ENCODE measurements at regions not wholly inside any gene's neighbourhood (a gene's known extent, or its start where the extent isn't known, plus 50 kb on each side); places are given as distances from the start of the nearest gene placed in this dataset.
"Not testable (repeated sequence)": the region's sequence is repeated elsewhere in the genome, so short reads cannot be mapped to it uniquely, and the experiment has no call there.

DNA sequence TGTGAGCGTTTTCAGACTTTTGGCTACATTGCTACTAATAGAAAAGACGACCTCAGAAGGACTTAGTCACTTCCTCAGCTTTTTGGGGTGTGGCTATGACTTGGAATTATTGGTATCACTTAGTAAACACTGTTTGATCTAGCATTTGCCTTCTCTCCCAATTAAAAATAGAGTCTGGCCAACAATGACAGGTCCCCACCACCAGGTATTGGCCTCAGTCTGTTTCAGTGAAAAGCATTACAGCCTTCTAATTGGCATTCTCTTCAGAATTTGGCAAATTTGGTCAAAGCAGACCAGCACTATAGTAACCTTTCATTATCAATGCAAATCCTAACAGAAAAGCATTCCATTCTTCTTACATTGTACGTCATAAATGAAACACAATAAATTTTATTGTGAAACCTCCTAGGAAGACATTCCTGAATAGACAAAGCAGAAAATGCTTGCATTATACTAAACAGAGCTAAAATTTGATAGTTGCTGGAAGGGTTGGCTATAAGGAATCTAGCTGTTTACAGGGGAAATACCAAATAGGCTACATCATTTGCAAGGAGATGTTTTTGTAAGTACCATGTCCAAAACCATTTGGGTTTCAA lies 613.9 kb downstream of the IRS1 start:
- DNase-seq: no peak

GRCh38 chr2:226184940-226185615 lies 614.5 kb downstream of the IRS1 start:
- no peak for DNase-seq

DNA sequence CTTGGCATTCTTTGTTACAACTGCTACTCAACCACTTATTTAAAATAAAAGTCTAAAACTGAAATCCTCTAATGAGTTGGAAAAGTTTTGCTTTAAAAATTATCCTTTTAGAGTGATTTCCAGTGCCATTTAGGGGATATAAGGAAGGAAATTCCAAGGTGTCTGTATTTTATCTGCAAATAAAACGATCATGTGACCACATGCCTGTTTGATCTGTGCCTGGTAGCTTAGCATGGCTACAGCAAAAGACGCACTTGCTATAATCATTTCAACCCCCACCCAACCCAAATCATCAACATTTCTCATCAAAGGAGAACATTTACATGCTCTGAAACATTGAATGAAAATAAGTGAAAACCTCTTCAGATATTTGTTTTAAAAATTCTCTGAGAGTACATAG lies 615.1 kb downstream of the IRS1 start:
- no peak for DNase-seq

GRCh38 chr2:226183550-226183949 lies 616.1 kb downstream of the IRS1 start:
- DNase-seq: no peak

GRCh38 chr2:226183033-226183432 lies 616.6 kb downstream of the IRS1 start:
- DNase-seq: no peak

GRCh38 chr2:226181909-226182308 lies 617.7 kb downstream of the IRS1 start:
- DNase-seq: no peak

DNA sequence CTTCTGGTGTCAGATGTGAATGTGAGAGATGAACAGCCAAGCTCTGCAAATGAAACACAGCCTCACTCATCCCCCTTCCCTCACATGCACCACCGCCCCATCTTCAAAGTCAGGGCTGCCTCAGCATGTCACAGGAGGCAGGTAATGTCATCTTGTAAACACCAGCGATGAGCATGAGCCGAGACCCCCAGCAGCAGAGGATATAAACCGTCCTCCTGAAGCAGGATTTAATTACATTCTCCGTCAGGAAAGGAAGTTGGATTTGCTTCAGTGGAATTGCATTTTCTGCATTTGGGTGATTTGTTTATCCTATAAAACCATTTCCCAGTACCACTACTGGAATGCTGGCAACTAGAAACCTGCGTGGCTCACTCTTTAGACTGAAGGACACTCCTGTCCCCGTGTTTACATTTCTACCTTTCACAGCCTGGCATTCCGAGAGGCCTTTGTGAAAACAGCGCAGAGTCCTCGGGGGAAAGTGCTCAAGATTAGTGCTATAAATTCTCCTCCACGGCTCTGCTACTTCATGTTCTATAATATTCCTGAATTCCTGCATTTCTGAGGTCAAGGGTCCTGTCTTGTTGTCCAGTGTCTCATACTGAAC lies 619.2 kb downstream of the IRS1 start:
- DNase-seq: no peak

GRCh38 chr2:226179010-226179409 lies 620.6 kb downstream of the IRS1 start:
- DNase-seq: no peak

GRCh38 chr2:226176283-226176984 lies 623.2 kb downstream of the IRS1 start:
- no peak for DNase-seq

- DNase-seq: no peak
Measured at GRCh38 chr2:226174390-226174789, 625.2 kb downstream of the IRS1 start.

DNA sequence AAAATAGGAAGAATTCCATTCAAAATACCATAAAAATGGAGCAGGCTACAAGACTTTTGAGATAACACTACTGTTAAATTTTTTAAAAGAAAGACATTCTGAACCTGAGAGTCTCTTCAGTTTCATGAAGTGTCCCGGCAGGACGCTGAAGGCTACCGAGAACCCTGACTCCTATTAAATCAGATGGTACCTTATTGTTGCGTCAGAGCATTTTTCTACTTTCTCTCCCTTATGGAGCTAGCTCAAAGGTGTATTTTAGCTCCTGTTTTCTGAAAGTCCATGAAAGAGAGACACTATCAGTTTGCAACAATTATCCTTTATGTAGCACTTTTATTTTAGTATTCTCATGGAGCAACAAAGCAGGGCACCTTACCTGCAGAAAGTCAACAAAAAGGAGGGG lies 626.7 kb downstream of the IRS1 start:
- no peak for DNase-seq

- no peak for DNase-seq
Measured at GRCh38 chr2:226172309-226172708, 627.3 kb downstream of the IRS1 start.

DNA sequence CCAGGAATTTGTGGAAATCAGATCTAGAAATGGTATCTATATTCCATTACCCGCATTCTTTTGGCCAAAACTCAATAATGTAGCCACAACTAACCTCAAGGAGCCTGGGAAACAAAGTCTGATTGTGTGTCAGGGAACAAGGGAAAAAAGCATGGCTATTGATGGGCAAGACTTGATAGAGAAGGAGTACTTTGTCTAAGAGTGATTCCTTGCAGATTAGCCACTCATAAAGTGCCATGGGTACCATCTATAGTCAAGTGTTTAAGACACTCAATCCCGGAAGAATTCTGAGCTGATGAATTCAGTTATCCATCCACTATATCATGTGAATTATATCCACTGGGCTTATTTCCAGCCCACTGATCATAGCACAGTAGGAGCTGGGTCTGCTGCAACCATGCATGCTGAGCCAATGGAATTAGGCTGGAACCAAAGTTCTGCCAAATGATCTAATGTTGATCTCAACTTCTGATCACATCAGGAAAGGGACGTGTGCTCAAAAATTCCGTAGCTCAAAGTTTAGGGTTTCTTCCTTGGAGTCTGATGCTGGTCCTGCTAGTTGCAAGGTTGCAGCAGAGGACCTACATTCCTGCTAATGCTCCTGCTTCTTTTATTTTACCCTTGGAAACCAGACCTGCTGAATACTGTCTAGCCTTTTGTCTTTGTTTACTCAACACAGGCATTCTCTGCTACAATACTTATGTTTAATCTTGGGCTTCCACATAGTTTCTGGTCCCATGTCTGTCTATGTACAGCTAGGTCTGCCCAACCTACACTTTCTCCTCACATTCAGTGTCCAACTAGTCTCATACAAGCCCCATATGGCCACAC lies 629.7 kb downstream of the IRS1 start:
- no peak for DNase-seq

DNA sequence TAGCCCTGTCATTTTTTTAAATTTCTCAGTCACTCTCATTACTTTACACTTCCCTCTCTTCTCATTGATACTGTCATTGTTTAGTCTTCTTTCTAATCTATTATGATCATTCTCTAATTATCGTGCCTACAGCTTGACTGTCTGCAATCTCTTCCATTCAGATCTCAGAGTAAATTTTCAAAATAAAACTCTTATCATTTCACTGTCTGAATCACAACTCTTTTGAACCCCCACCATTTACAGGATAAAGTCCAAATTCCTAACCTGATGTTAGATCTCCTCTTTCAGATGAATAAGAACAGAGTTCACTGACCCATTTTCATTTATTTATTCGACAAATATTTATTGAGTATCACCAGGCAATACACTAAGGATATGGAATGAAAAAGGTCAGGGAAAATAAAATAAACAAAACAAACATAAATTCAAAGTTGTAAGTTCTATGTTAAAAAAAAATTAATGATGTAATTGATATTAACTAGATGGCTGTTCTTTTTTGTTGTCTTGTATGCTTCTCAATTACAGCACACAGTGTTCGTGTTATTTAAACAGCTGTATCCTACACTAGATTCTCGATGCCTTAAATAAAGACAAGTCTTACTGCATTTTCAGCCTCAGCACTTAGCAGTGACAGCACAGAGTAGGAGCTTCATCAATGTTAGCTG lies 631.0 kb downstream of the IRS1 start:
- no peak for DNase-seq

DNA sequence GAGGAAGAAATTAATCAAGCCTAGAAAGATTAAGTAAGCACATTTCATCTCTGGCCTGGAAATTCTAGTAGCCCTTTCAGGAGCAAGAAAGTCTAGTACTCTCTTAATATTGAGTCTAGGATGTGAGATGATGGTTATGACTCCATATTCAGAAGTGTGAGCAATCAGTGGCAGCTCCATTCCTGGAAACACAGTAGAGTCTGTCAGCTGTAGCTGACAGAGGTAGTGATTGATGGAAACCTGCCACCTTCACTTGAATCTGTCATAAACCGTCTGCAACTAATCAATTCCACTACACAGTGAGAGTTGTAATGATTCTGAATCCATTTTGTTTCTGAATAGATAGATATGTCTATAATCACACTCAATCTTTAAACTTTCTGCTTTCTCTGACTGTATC lies 635.1 kb downstream of the IRS1 start:
- DNase-seq: no peak

DNA sequence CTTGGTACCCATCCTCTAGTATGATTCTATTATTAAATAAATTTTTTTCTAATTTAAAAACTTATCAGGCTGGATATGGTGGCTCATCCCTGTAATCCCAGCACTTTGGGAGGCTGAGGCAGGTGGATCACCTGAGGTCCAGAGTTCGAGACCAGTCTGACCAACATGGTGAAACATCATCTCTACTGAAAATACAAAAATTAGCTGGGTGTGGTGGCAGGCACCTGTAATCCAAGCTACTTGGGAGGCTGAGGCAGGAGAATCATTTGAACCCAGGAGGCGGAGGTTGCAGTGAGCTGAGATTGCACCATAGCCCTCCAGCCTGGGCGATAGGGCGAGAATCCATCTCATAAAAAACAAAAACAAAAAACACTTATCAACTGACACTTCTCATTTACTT lies 639.0 kb downstream of the IRS1 start:
- not testable (repeated sequence) for DNase-seq

- DNase-seq: no peak
Measured at GRCh38 chr2:226159875-226160479, 639.6 kb downstream of the IRS1 start.

DNA sequence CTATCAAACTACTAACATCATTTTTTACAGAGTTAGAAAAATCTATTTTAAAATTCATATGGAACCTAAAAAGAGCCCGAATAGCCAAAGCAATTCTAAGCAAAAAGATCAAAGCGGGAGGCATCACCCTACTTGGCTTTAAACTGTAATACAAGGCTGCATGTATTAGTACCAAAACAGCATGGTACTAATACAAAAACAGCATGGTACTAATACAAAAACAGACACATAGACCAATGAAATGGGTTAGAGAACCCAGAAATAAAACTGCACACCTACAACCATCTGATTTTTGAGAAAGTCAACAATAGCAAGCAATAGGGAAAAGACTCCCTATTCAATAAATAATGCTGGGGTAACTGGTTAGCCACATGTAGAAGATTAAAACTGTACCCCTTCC lies 640.7 kb downstream of the IRS1 start:
- no peak for DNase-seq

GRCh38 chr2:226158229-226158628 lies 641.4 kb downstream of the IRS1 start:
- no peak for DNase-seq

DNA sequence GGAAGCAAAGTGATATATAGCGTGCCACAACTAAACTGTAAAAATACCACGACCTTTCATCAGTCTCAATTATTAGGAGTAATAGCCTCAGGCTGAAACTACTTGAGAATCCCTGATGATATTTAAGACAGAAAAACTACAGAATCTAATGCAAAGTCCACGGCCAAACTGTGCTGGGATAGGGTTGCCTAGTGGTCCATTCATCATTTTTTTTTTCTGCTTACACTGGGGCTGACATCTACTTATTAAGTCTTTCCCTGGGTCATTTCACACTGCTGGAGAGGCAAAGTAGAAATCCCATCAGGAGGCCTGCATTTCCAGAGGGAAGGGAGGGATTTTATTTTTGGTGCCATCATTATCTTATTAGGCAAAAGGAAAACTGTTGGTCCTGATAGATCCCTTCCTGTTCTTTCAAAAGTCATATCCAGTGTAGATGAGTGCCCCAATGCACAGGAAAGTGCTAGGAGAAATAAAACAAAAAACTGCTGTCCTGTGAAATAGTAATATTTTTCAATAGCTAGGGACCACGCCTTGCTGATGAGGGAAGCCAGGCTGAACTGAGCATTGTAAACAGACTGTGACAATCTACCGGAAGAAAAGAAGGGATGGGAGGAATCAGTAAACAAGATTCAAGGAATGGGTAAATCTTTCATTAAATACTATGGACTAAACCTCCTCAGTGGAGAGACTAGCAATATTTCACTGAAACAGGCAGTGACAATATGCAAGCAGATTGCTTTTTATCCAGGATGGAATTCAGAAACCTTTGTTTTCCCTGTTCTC lies 644.3 kb downstream of the IRS1 start:
- DNase-seq: no peak

DNA sequence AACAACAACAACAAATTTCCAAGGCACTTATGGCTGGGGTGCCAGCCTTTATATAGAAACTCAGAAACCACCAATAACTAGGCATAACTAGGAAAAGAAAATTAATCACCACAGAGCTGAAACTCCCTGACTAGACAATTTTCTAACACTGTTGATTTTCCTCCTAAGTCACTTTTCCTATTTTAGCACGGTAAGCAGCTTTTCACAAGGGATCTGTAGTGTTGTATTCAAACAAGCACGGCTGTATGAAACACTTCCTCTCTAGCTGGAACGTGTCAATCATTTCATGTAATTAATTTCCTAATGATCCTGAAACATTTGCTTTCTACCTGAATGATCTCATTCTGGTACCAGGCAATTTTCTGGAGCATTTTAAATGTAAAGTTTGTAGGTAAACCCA lies 645.0 kb downstream of the IRS1 start:
- no peak for DNase-seq

All from DMS79 (cell line).